PC-9 (cell line): ENCODE measurements at regions not wholly inside any gene's neighbourhood (a gene's known extent, or its start where the extent isn't known, plus 50 kb on each side); places are given as distances from the start of the nearest gene placed in this dataset.

Source experiments
- CTCF ChIP-seq: fragments of 200-600 bp; sonication (generic); conservative IDR thresholded peaks from 2 replicates; pipeline ENCODE4 v1.6.1; 2017; ENCODE audit warnings: mixed run types, antibody characterized with exemption, mild to moderate bottlenecking, moderate library complexity
- EZH2 ChIP-seq: fragments of 200-600 bp; sonication (generic); IDR thresholded peaks from 2 replicates; pipeline ENCODE4 v1.8.0; 2017; ENCODE audit warnings: antibody characterized with exemption, low read depth

- TF ChIP-seq CTCF (no peak), EZH2 (no peak)
These were observed 367.1 kb upstream of the MGAT4C start for GRCh38 chr12:86623267-86623666.
